ENCODE measurements at regions not wholly inside any gene's neighbourhood (a gene's known extent, or its start where the extent isn't known, plus 50 kb on each side); places are given as distances from the start of the nearest gene placed in this dataset.

DNA sequence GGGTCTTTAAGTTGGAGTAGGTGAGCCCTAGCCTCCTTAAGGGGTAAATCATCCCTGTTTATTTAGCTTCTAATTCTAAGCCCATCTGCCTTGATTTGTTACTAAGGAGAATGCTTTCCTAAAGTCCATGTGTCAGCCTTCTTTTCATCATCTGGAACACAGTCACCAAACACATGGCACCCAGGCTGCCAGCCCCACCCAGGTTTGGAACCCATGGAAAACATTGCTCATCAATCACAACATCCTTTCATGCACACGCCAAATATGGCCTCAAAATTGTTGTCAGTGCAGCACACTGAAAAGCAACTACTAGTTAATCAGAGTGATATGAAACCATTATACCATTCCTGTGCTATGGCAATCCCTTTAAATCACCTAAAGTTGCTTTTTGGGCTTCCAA lies 386.7 kb upstream of the ESRRG start:
- TF ChIP-seq, protein P1, sequence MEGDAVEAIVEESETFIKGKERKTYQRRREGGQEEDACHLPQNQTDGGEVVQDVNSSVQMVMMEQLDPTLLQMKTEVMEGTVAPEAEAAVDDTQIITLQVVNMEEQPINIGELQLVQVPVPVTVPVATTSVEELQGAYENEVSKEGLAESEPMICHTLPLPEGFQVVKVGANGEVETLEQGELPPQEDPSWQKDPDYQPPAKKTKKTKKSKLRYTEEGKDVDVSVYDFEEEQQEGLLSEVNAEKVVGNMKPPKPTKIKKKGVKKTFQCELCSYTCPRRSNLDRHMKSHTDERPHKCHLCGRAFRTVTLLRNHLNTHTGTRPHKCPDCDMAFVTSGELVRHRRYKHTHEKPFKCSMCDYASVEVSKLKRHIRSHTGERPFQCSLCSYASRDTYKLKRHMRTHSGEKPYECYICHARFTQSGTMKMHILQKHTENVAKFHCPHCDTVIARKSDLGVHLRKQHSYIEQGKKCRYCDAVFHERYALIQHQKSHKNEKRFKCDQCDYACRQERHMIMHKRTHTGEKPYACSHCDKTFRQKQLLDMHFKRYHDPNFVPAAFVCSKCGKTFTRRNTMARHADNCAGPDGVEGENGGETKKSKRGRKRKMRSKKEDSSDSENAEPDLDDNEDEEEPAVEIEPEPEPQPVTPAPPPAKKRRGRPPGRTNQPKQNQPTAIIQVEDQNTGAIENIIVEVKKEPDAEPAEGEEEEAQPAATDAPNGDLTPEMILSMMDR (IDR thresholded peaks at IDR 0.05) = no peak
- no peaks in the 10 kb centered on the region for H3K36me3 ChIP-seq
- no peak for ATAC-seq
- no peaks in the 10 kb centered on the region for H3K27me3 ChIP-seq
- H3K4me1 ChIP-seq = no peaks in the 10 kb centered on the region
- 58 to 73% methylated on average over 1 of the region's 1 CpG for WGBS, 2 donors
- no peak for FAIRE-seq
- H3K4me3 ChIP-seq = no peak overlapping the region
- no peaks in the 10 kb centered on the region for H3K9me3 ChIP-seq
- intact Hi-C loops (cut with DNase I) = no loop called here
- H3K27ac ChIP-seq = no peak overlapping the region
- no peak for DNase-seq

DNA sequence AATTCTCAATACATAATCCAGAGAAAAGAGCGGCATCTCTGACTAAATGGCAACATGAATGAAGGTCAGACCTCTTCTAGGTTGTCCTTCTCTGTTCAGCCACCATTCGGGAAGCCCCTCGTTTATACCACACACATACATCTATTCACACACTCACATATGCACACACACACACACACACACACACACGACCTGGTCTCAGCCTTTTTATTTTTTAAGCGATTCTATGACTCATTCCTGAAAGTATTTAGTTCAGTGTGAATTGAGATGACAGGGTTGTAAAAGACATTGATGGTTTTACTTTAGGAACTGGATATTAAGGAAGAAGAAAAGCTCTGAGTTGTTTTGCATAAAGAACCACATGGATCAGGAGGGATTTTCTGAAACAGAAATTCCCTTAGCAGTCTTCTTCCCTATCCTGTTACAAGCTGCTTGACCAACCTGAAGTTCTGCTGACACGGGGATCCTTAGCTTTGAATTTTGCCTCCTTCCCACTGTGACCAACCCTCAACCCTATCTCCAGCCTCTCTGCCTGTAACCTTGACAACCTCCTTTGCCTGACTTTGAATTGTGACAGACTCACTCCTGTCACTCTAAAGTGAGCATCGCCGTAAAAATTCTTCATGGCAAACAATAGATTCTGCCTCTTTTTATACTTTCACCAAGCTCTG lies 383.1 kb upstream of the ESRRG start:
- no peak overlapping the region for H3K27ac ChIP-seq
- peak in 3 of 4 donors; percentile 36 to 54 (median 46) for ATAC-seq
- no peak for FAIRE-seq
- TF ChIP-seq, protein P1 (IDR thresholded peaks at IDR 0.05) = no peak
- no peaks in the 10 kb centered on the region for H3K27me3 ChIP-seq
- intact Hi-C loops (cut with DNase I) = no loop called here
- H3K4me1 ChIP-seq = no peaks in the 10 kb centered on the region
- H3K4me3 ChIP-seq = no peak overlapping the region
- no peak for DNase-seq
- 38 to 51% methylated on average over 8 of the region's 8 CpGs for WGBS, 2 donors
- H3K9me3 ChIP-seq = no peaks in the 10 kb centered on the region
- no peaks in the 10 kb centered on the region for H3K36me3 ChIP-seq

DNA sequence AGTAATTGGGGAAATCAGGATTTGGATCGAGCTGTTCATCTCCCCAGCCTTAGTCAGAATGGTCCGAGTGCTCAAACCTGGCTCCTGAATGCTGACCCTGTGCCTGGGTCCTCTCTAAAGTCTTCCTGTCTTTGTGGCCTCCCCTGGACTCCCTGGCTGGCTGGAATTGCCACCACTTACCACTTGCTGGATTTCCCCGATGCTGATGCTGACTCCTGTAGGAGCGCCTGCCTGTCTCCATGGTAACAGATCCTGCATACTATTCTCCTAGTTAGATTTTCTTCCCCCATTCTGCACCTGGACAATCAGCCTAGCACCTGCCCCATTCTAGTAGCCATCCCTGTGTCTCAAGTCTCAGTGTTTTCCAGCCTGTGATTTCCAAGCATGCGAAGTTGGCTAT lies 382.2 kb upstream of the ESRRG start:
- Histone ChIP-seq H3K27me3 (no peaks in the 10 kb centered on the region), H3K36me3 (no peaks in the 10 kb centered on the region), H3K4me3 (no peak overlapping the region), H3K27ac (no peak overlapping the region), H3K4me1 (no peaks in the 10 kb centered on the region), H3K9me3 (no peaks in the 10 kb centered on the region)
- intact Hi-C loops (cut with DNase I) = no loop called here
- ATAC-seq = peak in 3 of 4 donors; percentile 15 to 48 (median 27)
- FAIRE-seq = no peak
- 53 to 60% methylated on average over 5 of the region's 5 CpGs for WGBS, 2 donors
- no peak for DNase-seq
- TF ChIP-seq, protein P1 (IDR thresholded peaks at IDR 0.05) = no peak

DNA sequence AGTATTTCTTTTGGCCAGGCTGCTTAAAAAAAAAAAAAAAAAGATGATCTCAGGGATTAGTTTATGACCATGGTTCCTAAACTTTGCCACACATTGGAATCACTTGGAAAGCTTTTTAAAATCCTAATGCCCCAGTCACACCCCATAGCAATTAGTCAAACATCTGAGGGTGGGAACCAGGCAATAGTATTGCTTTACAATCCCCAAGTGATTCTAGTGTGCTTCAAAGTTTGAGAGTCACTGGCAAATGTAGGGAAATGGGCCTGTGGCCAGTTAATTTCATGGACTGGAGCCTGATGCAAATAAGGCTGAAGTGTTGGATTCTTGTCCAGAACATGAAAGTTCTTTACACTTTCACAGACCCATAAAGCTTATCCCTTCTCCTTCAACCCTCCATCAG lies 374.6 kb upstream of the ESRRG start:
- no peak overlapping the region for H3K4me3 ChIP-seq
- FAIRE-seq (no peak), ATAC-seq (no peak), DNase-seq (no peak)
- H3K27me3 ChIP-seq = no peaks in the 10 kb centered on the region
- H3K9me3 ChIP-seq = no peaks in the 10 kb centered on the region
- H3K36me3 ChIP-seq = no peaks in the 10 kb centered on the region
- intact Hi-C loops (cut with DNase I) = no loop called here
- peaks cover 0 to 6% (median 0%) of the 10 kb centered on the region in 3 donors for H3K4me1 ChIP-seq
- TF ChIP-seq, protein P1 (IDR thresholded peaks at IDR 0.05) = no peak
- H3K27ac ChIP-seq = no peak overlapping the region

DNA sequence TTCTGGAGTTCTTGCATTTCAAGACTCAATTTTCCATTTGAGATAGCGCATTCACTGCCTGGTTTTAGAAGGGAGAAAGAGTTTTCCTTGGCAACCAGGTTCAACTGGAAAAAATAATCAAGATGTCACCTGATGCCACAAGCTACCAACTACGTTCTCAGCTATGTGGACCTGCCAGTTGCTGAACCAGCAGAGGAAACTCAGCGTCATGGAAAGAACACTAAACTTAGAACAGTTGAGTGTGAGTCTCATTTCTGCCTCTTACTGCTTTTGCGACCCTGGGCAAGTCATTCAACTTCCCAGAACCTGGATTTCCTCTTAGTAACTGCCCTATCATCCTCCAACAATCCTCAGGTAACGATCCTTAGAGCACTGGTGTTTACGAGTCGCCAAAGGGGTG lies 373.0 kb upstream of the ESRRG start:
- intact Hi-C loops (cut with DNase I) = no loop called here
- no peak for FAIRE-seq
- no peak overlapping the region for H3K4me3 ChIP-seq
- ATAC-seq = no peak
- H3K9me3 ChIP-seq = no peaks in the 10 kb centered on the region
- H3K27ac ChIP-seq = peak overlapping the region in 2 of 4 donors; percentile 15 to 63
- TF ChIP-seq, protein P1 (IDR thresholded peaks at IDR 0.05) = no peak
- DNase-seq = no peak
- peaks cover 0 to 6% (median 0%) of the 10 kb centered on the region in 3 donors for H3K4me1 ChIP-seq
- H3K36me3 ChIP-seq = no peaks in the 10 kb centered on the region
- no peaks in the 10 kb centered on the region for H3K27me3 ChIP-seq
- 67 to 76% methylated on average over 7 of the region's 7 CpGs for WGBS, 2 donors

All from pancreas (tissue), 10 donors.